ENCODE measurements at regions not wholly inside any gene's neighbourhood (a gene's known extent, or its start where the extent isn't known, plus 50 kb on each side); places are given as distances from the start of the nearest gene placed in this dataset.

GRCh38 chr10:123425680-123426079 lies 240.5 kb upstream of the GPR26 start:
- TF ChIP-seq EP300 (IDR thresholded peaks at IDR 0.05) = no peak
- TF ChIP-seq CTCF (IDR thresholded peaks at IDR 0.05) = no peak
- no peak for TF ChIP-seq POLR2A (IDR thresholded peaks at IDR 0.05; ENCODE audit: low read depth)
- TF ChIP-seq POLR2AphosphoS5 (IDR thresholded peaks at IDR 0.05) = no peak
